Spinal cord (tissue), 9 donors: ENCODE measurements at regions not wholly inside any gene's neighbourhood (a gene's known extent, or its start where the extent isn't known, plus 50 kb on each side); places are given as distances from the start of the nearest gene placed in this dataset.

ENCODE experiments used
- DNase-seq, 6 donors: peaks; one replicate each; pipeline versions ENCODE4 v3.0.0 to v3.0.0-alpha.2; 2013 to 2015; ENCODE audit warnings: low spot score in 6 of 6, low read depth in 4 of 6
- H3K27ac ChIP-seq: one replicate; pipeline ENCODE4 v1.5.1; 2013; ENCODE audit warnings: low read depth, low read length, control low read depth
- H3K27me3 ChIP-seq: one replicate; pipeline ENCODE4 v1.6.1; 2013; ENCODE audit warnings: low read length; ENCODE audit not compliant: control insufficient read depth, insufficient read depth
- H3K36me3 ChIP-seq: one replicate; pipeline ENCODE4 v1.6.1; 2013; ENCODE audit warnings: low read length; ENCODE audit not compliant: control insufficient read depth, insufficient read depth
- H3K4me1 ChIP-seq: one replicate; pipeline ENCODE4 v1.6.1; 2013; ENCODE audit warnings: low read length; ENCODE audit not compliant: control insufficient read depth, insufficient read depth
- H3K4me3 ChIP-seq: one replicate; pipeline ENCODE4 v1.5.1; 2013; ENCODE audit warnings: low read depth, low read length, control low read depth
- H3K9me3 ChIP-seq: one replicate; pipeline ENCODE4 v1.6.1; 2013; ENCODE audit warnings: low read length; ENCODE audit not compliant: control insufficient read depth, insufficient read depth
- WGBS: methylation state at CpG from one replicate; pipeline ENCODE4 v1.1.5; 2013; ENCODE audit warnings: missing lambda C conversion rate; ENCODE audit not compliant: insufficient coverage; 5-methylcytosine and 5-hydroxymethylcytosine counted together
- donor health status: healthy.

GRCh38 chr7:41771717-41772116 lies 68.8 kb upstream of the INHBA start:
- Histone ChIP-seq H3K36me3 (no peaks in the 10 kb centered on the region), H3K27me3 (no peaks in the 10 kb centered on the region), H3K27ac (no peak overlapping the region), H3K4me1 (no peaks in the 10 kb centered on the region), H3K9me3 (no peaks in the 10 kb centered on the region), H3K4me3 (no peak overlapping the region)
- WGBS: 73% methylated on average over 4 of the region's 6 CpGs
- no peak for DNase-seq

- Histone ChIP-seq H3K9me3 (no peaks in the 10 kb centered on the region), H3K36me3 (no peaks in the 10 kb centered on the region), H3K27me3 (no peaks in the 10 kb centered on the region), H3K4me1 (no peaks in the 10 kb centered on the region), H3K27ac (no peak overlapping the region), H3K4me3 (no peak overlapping the region)
- no peak for DNase-seq
- no CpG with 5 or more reads among the region's 4 CpGs for WGBS
Observed at GRCh38 chr7:41769162-41769561, 66.3 kb upstream of the INHBA start.

GRCh38 chr7:41763626-41764025 lies 60.7 kb upstream of the INHBA start:
- H3K4me3 ChIP-seq: no peak overlapping the region
- no peaks in the 10 kb centered on the region for H3K4me1 ChIP-seq
- no peaks in the 10 kb centered on the region for H3K9me3 ChIP-seq
- no peaks in the 10 kb centered on the region for H3K36me3 ChIP-seq
- H3K27ac ChIP-seq: no peak overlapping the region
- 87% methylated on average over 3 of the region's 4 CpGs for WGBS
- no peak for DNase-seq
- H3K27me3 ChIP-seq: no peaks in the 10 kb centered on the region

GRCh38 chr7:41762641-41763040 lies 59.8 kb upstream of the INHBA start:
- H3K27ac ChIP-seq: no peak overlapping the region
- no peak for DNase-seq
- no peak overlapping the region for H3K4me3 ChIP-seq
- no peaks in the 10 kb centered on the region for H3K9me3 ChIP-seq
- no peaks in the 10 kb centered on the region for H3K27me3 ChIP-seq
- no peaks in the 10 kb centered on the region for H3K4me1 ChIP-seq
- H3K36me3 ChIP-seq: no peaks in the 10 kb centered on the region

GRCh38 chr7:41760293-41760692 lies 57.4 kb upstream of the INHBA start:
- Histone ChIP-seq H3K36me3 (no peaks in the 10 kb centered on the region), H3K4me3 (no peak overlapping the region), H3K27ac (no peak overlapping the region), H3K27me3 (no peaks in the 10 kb centered on the region), H3K4me1 (no peaks in the 10 kb centered on the region), H3K9me3 (peaks cover 3% of the 10 kb centered on the region)
- no CpG with 5 or more reads among the region's 1 CpG for WGBS
- no peak for DNase-seq

GRCh38 chr7:41758321-41758720 lies 55.4 kb upstream of the INHBA start:
- no peaks in the 10 kb centered on the region for H3K27me3 ChIP-seq
- no peaks in the 10 kb centered on the region for H3K36me3 ChIP-seq
- peaks cover 3% of the 10 kb centered on the region for H3K9me3 ChIP-seq
- WGBS: no CpG with 5 or more reads among the region's 3 CpGs
- no peaks in the 10 kb centered on the region for H3K4me1 ChIP-seq
- no peak overlapping the region for H3K4me3 ChIP-seq
- no peak overlapping the region for H3K27ac ChIP-seq
- no peak for DNase-seq

GRCh38 chr7:41756650-41757182 lies 53.8 kb upstream of the INHBA start:
- Histone ChIP-seq H3K4me1 (no peaks in the 10 kb centered on the region), H3K27me3 (no peaks in the 10 kb centered on the region)
- 72% methylated on average over 2 of the region's 3 CpGs for WGBS

GRCh38 chr7:41755096-41755495 lies 52.2 kb upstream of the INHBA start:
- whole genome bisulfite sequencing: no CpG with 5 or more reads among the region's 1 CpG
- H3K9me3 ChIP-seq: peaks cover 3% of the 10 kb centered on the region
- H3K27me3 ChIP-seq: no peaks in the 10 kb centered on the region
- H3K4me1 ChIP-seq: no peaks in the 10 kb centered on the region
- H3K27ac ChIP-seq: no peak overlapping the region
- no peak overlapping the region for H3K4me3 ChIP-seq
- no peaks in the 10 kb centered on the region for H3K36me3 ChIP-seq
- no peak for DNase-seq

More at GRCh38 chr7:41756650-41757182, 53.8 kb upstream of the INHBA start:
- no peak for DNase-seq
- no peak overlapping the region for H3K27ac ChIP-seq
- H3K9me3 ChIP-seq: peaks cover 3% of the 10 kb centered on the region
- no peaks in the 10 kb centered on the region for H3K36me3 ChIP-seq
- H3K4me3 ChIP-seq: no peak overlapping the region

- Histone ChIP-seq H3K4me1 (no peaks in the 10 kb centered on the region), H3K27ac (no peak overlapping the region), H3K4me3 (no peak overlapping the region)
Observed at GRCh38 chr7:41754046-41754445, 51.2 kb upstream of the INHBA start.

More at GRCh38 chr7:41754046-41754445, 51.2 kb upstream of the INHBA start:
- Histone ChIP-seq H3K9me3 (peaks cover 3% of the 10 kb centered on the region), H3K27me3 (no peaks in the 10 kb centered on the region), H3K36me3 (no peaks in the 10 kb centered on the region)
- no peak for DNase-seq
